ENCODE measurements at regions not wholly inside any gene's neighbourhood (a gene's known extent, or its start where the extent isn't known, plus 50 kb on each side); places are given as distances from the start of the nearest gene placed in this dataset.
A peak's percentile ranks its signal among the peaks of the same experiment; 100 is the strongest.

GRCh38 chr1:4010284-4010683 is 110.2 kb upstream of the C1orf174 start:
- Histone ChIP-seq H3K4me3 (ENCODE audit: low read depth, low read length) (no peak overlapping the region), H3K79me2 (no peaks in the 10 kb centered on the region), H3K4me2 (ENCODE audit: low read length) (no peak overlapping the region), H3K27ac (no peak overlapping the region), H3K9me3 (ENCODE audit: control insufficient read depth, low read length) (no peaks in the 10 kb centered on the region), H2AFZ (no peak overlapping the region), H3K27me3 (ENCODE audit: control insufficient read depth, insufficient read depth, low read length) (no peaks in the 10 kb centered on the region), H3K4me1 (no peaks in the 10 kb centered on the region), H3K9ac (no peak overlapping the region), H3K36me3 (ENCODE audit: control insufficient read depth, insufficient read depth, low read length) (no peaks in the 10 kb centered on the region)
- no peak for TF ChIP-seq CTCF (IDR thresholded peaks at IDR 0.05)

- Histone ChIP-seq H2AFZ (no peak overlapping the region), H3K27ac (no peak overlapping the region), H3K9ac (no peak overlapping the region), H3K4me2 (ENCODE audit: low read length) (no peak overlapping the region), H3K36me3 (ENCODE audit: control insufficient read depth, insufficient read depth, low read length) (no peaks in the 10 kb centered on the region), H3K4me3 (ENCODE audit: low read depth, low read length) (no peak overlapping the region), H3K79me2 (no peaks in the 10 kb centered on the region), H3K9me3 (ENCODE audit: control insufficient read depth, low read length) (no peaks in the 10 kb centered on the region), H3K27me3 (ENCODE audit: control insufficient read depth, insufficient read depth, low read length) (no peaks in the 10 kb centered on the region), H3K4me1 (no peaks in the 10 kb centered on the region)
- TF ChIP-seq CTCF (IDR thresholded peaks at IDR 0.05) = no peak
These were observed 110.9 kb upstream of the C1orf174 start for GRCh38 chr1:4010814-4011605.

- no peak for TF ChIP-seq CTCF (IDR thresholded peaks at IDR 0.05)
- Histone ChIP-seq H3K36me3 (ENCODE audit: control insufficient read depth, insufficient read depth, low read length) (no peaks in the 10 kb centered on the region), H3K4me1 (no peaks in the 10 kb centered on the region), H2AFZ (no peak overlapping the region), H3K9me3 (ENCODE audit: control insufficient read depth, low read length) (no peaks in the 10 kb centered on the region), H3K4me3 (ENCODE audit: low read depth, low read length) (no peak overlapping the region), H3K27me3 (ENCODE audit: control insufficient read depth, insufficient read depth, low read length) (no peaks in the 10 kb centered on the region), H3K79me2 (no peaks in the 10 kb centered on the region), H3K27ac (no peak overlapping the region), H3K4me2 (ENCODE audit: low read length) (no peak overlapping the region), H3K9ac (no peak overlapping the region)
These were observed 116.5 kb upstream of the C1orf174 start for GRCh38 chr1:4016351-4017130.

- H3K27me3 ChIP-seq (ENCODE audit: control insufficient read depth, insufficient read depth, low read length) = no peaks in the 10 kb centered on the region
- no peaks in the 10 kb centered on the region for H3K36me3 ChIP-seq (ENCODE audit: control insufficient read depth, insufficient read depth, low read length)
- no peaks in the 10 kb centered on the region for H3K79me2 ChIP-seq
- H2AFZ ChIP-seq = no peak overlapping the region
- TF ChIP-seq CTCF (IDR thresholded peaks at IDR 0.05) = no peak
- peak overlapping the region; percentile 51 for H3K4me2 ChIP-seq (ENCODE audit: low read length)
- no peaks in the 10 kb centered on the region for H3K4me1 ChIP-seq
- no peak overlapping the region for H3K27ac ChIP-seq
- no peak overlapping the region for H3K4me3 ChIP-seq (ENCODE audit: low read depth, low read length)
- no peak overlapping the region for H3K9ac ChIP-seq
- no peaks in the 10 kb centered on the region for H3K9me3 ChIP-seq (ENCODE audit: control insufficient read depth, low read length)
These were observed 117.7 kb upstream of the C1orf174 start for GRCh38 chr1:4017636-4018365.

Data from parathyroid adenoma (tissue), 2 donors.